Upper lobe of left lung (tissue), 6 donors: ENCODE measurements at regions not wholly inside any gene's neighbourhood (a gene's known extent, or its start where the extent isn't known, plus 50 kb on each side); places are given as distances from the start of the nearest gene placed in this dataset.

Experiments used
- ATAC-seq, 2 donors: fragments of 200-7000 bp; cut with Tn5 transposase; one replicate each; pipeline ENCODE4 v1.9.1; 2022; ENCODE audit warnings: mild to moderate bottlenecking in 2 of 2, moderate library complexity in 2 of 2; ENCODE audit not compliant: low FRiP score in 2 of 2
- DNase-seq, 2 donors: peaks; one replicate each; pipeline ENCODE4 v3.0.0-alpha.2; 2019 to 2020
- H3K27ac ChIP-seq, 4 donors: fragments of 200-600 bp; sonication (generic); one replicate each; pipeline ENCODE4 v1.5.1; 2016 to 2019
- H3K27me3 ChIP-seq, 4 donors: fragments of 200-600 bp; sonication (generic); one replicate each; pipeline ENCODE4 v1.5.1; 2017 to 2019
- H3K36me3 ChIP-seq, 4 donors: fragments of 200-600 bp; sonication (generic); one replicate each; pipeline ENCODE4 v1.5.1; 2016 to 2019
- H3K4me1 ChIP-seq, 4 donors: fragments of 200-600 bp; sonication (generic); one replicate each; pipeline ENCODE4 v1.5.1; 2018 to 2019
- H3K4me3 ChIP-seq, 4 donors: fragments of 200-600 bp; sonication (generic); one replicate each; pipeline ENCODE4 v1.5.1; 2017 to 2019; ENCODE audit warnings: mild to moderate bottlenecking in 2 of 4, moderate library complexity in 1 of 4
- H3K9me3 ChIP-seq, 4 donors: fragments of 200-600 bp; sonication (generic); one replicate each; pipeline ENCODE4 v1.5.1; 2018 to 2019
- EP300 ChIP-seq, 4 donors: sonication (generic); formaldehyde crosslinking; IDR thresholded peaks; one replicate each; pipeline ENCODE4 v1.5.1; 2017; ENCODE audit warnings: antibody characterized with exemption in 4 of 4, control low read depth in 2 of 4
- POLR2A ChIP-seq, 4 donors: fragments of 450-650 bp; IDR thresholded peaks; one replicate each; pipeline ENCODE4 v1.5.1; 2016 to 2017; ENCODE audit warnings: antibody characterized with exemption in 4 of 4, mild to moderate bottlenecking in 2 of 4
- POLR2AphosphoS5 ChIP-seq, 2 donors: sonication (generic); formaldehyde crosslinking; IDR thresholded peaks; one replicate each; pipeline ENCODE4 v1.5.1; 2017; ENCODE audit warnings: antibody characterized with exemption in 2 of 2
- WGBS, 2 donors: methylation state at CpG; one replicate each; pipeline ENCODE4 v1.1.5; 2017 to 2018; 5-methylcytosine and 5-hydroxymethylcytosine counted together
- TF ChIP-seq, protein P1 (sequence below), 6 experiments: fragments of 450-650 bp in 4 of 6; fragments of 200-600 bp in 2 of 6; sonication (generic) in 2 of 6; IDR thresholded peaks; one replicate each; pipeline ENCODE4 v1.5.1; 2016 to 2019; ENCODE audit warnings: antibody characterized with exemption in 6 of 6
- donor health status: DM: no; HTN: no; CAD: no; lungs with moderate emphysema.
- donor health status: DM: no; HTN: yes; CAD: no; lungs with severe emphysema.

DNA sequence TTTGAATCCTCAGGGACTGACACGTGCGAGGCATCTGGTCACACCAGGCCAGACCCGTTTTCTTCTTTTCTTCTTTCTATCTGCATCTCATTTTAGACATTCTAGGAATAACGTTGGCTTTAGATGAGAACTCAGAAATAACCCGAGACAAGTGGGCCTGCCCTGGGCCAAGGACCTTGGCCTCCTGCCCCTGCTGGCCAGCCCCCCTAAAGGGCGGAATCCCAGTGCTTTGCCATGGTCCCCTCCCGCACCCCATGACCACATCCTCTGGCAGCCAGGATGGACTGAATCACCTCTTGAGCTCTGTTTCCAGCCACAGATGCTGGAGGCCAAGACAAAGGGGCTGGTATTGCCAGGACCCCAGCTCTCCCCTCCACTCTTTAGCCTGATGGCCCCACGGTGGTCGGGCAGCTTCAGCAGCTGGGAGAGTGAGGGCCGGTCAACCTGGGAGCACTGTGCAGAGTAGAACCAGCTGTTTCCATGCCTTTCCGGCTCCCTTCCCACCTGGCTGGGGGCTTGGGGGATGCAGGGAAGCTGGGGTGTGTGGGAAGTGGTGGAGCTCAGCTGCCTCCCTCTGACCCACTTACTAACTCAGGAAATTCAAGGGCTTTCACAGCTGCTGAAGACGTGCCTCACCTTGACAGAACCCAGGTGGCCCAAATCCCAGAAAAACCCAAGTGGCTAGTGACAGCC is 190.9 kb downstream of the FAM43A start:
- peak in 1 of 2 donors; percentile 32 for DNase-seq
- ATAC-seq, result peak in 1 of 2 donors; percentile 23
- 82% methylated on average over 6 to 12 of the region's 12 CpGs for WGBS, 2 donors

DNA sequence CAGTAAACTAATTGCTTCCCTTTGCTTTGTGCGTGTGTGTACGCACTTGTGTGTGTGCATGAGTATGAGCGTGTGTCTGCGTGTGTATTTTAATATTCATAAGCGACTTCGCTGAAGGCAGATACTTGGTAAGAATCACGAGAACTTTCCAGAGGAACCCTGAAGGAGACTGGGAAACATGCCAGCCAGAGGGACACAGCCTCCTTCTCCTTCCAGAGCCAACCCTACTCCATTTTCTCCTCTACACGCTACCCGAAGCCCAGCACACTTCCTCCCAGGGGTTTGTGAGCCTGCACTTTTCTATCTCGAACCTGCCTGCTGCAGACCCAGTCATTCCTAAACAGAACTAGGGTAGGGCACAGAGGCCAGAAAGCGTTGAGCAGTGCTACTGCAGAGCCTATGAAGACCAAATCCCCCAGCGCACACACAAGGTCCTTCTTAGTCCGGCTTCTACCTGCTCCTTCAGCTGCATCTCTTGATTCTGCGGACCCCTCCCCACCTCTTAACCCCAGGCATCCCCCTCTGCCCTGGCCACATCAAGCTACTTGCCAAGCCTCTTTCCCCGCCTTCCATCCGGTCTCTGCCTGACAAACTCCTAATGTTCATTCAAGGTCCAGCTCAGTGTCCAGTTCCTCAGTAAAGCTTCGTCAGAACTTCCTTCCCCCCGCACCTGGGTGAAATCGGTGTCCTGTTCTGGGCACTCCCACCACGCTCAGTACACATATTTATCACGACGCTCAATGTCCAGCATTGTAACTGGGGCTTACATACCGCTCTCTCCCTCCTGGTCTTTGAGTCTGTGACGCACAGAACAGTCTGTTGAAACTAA is 191.8 kb downstream of the FAM43A start:
- Histone ChIP-seq H3K27ac (no peak overlapping the region), H3K9me3 (no peaks in the 10 kb centered on the region), H3K4me3 (no peak overlapping the region), H3K4me1 (peaks cover 14 to 28% (median 21%) of the 10 kb centered on the region in 4 donors), H3K36me3 (no peaks in the 10 kb centered on the region), H3K27me3 (no peaks in the 10 kb centered on the region)
- ATAC-seq, result no peak
- TF ChIP-seq, protein P1, sequence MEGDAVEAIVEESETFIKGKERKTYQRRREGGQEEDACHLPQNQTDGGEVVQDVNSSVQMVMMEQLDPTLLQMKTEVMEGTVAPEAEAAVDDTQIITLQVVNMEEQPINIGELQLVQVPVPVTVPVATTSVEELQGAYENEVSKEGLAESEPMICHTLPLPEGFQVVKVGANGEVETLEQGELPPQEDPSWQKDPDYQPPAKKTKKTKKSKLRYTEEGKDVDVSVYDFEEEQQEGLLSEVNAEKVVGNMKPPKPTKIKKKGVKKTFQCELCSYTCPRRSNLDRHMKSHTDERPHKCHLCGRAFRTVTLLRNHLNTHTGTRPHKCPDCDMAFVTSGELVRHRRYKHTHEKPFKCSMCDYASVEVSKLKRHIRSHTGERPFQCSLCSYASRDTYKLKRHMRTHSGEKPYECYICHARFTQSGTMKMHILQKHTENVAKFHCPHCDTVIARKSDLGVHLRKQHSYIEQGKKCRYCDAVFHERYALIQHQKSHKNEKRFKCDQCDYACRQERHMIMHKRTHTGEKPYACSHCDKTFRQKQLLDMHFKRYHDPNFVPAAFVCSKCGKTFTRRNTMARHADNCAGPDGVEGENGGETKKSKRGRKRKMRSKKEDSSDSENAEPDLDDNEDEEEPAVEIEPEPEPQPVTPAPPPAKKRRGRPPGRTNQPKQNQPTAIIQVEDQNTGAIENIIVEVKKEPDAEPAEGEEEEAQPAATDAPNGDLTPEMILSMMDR (IDR thresholded peaks at IDR 0.05), result no peak
- no peak for TF ChIP-seq POLR2AphosphoS5 (IDR thresholded peaks at IDR 0.05)
- TF ChIP-seq POLR2A (IDR thresholded peaks at IDR 0.05), result no peak
- no peak for TF ChIP-seq EP300 (IDR thresholded peaks at IDR 0.05)
- DNase-seq, result no peak
- 79 to 87% methylated on average over 24 of the region's 24 CpGs for WGBS, 2 donors

More for the DNA sequence above, 190.9 kb downstream of the FAM43A start:
- Histone ChIP-seq H3K27me3 (no peaks in the 10 kb centered on the region), H3K27ac (no peak overlapping the region), H3K9me3 (no peaks in the 10 kb centered on the region), H3K4me3 (no peak overlapping the region), H3K36me3 (no peaks in the 10 kb centered on the region), H3K4me1 (peaks cover 23 to 36% (median 28%) of the 10 kb centered on the region in 4 donors)
- TF ChIP-seq POLR2AphosphoS5 (IDR thresholded peaks at IDR 0.05) (no peak), EP300 (IDR thresholded peaks at IDR 0.05) (no peak), POLR2A (IDR thresholded peaks at IDR 0.05) (no peak)
- TF ChIP-seq, protein P1 (IDR thresholded peaks at IDR 0.05), result no peak

DNA sequence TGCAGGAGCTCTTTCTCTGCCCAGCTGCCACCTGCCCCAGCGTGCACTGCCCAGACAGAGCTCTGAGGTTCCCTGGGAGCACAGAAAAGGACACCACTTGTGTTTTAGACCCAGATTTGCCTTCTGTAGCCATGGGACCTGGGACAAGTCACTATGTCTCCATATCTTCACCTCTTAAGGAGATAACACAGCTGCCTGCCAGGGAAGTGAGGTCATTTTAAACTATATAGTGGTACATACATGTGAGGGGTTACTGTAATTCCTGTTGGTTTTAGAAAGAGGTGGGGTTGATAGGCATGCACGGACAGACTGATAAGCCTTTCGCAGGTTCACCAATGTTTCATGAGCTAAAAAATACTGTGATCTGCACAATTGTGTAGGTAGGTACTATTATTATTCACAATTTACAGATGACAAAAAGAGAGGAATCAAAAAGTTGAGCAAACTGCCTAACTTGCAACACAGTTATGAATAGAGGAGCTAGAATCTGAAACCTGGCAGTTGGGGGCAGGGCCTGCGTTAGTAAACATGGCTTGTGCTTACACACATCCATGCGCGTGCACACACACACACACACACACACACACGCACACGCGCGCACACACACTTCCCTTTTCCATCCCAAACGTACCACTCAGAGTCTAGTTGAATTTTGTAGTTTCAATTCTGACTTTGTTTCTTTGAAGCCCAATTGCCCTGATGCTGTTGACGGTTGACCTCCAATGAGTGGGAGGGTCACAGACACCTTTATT is 193.6 kb downstream of the FAM43A start:
- ATAC-seq (peak in 1 of 2 donors; percentile 39), DNase-seq (peak in 1 of 2 donors; percentile 50)
- 40 to 53% methylated on average over 11 to 12 of the region's 12 CpGs for WGBS, 2 donors
- Histone ChIP-seq H3K9me3 (peaks cover 2 to 8% (median 7%) of the 10 kb centered on the region in 4 donors), H3K27ac (peak overlapping the region in 2 of 4 donors; percentile 15 to 62), H3K4me3 (no peak overlapping the region), H3K36me3 (no peaks in the 10 kb centered on the region), H3K4me1 (peaks cover 14 to 28% (median 21%) of the 10 kb centered on the region in 4 donors), H3K27me3 (no peaks in the 10 kb centered on the region)
- no peak for TF ChIP-seq EP300 (IDR thresholded peaks at IDR 0.05)
- TF ChIP-seq, protein P1 (IDR thresholded peaks at IDR 0.05), result no peak
- no peak for TF ChIP-seq POLR2A (IDR thresholded peaks at IDR 0.05)
- TF ChIP-seq POLR2AphosphoS5 (IDR thresholded peaks at IDR 0.05), result no peak

DNA sequence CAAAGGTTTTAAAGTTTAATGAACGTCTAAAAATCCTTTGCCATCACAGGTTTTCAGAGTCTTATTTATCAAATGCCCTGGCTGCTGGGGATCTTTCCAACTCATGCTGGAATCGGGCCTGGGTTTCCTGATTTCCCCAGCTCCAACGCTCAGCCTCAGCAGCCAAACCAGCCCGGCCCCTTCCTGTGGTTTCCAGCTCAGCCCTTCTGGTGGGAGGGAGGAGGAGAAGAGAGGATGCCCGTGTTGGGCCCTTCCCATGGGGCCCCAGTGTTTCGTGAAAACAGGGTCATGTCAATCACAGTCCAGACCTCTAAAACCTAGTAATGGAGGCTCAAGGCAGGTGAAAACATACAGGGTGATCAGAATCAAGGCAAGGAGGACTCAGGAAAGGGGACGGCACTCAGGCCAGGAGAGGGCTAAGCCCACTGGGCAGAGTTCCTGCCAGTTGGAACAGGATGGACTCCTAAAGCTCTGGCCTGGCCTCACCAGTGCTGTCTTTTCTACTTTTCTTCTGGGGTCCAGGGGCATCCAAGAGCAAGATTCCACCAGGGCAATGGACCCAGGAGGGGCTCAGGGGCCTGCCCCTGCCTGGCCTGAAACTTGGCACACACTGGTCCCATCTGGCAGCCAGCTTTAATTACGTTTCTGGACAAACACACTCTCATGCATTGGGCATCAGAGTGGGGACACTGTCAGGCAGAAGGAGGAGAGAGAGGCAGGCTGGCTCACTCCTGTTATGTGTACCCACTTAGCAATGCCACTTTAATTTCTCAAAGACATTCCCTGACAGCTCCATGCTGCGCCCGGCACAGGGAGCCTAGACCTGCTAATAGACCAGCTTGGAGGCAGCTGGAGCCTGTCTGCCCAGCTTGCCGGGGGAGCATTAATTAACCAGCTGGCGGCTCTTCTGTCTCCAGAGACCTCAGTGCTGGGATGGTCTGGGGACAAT is 194.6 kb downstream of the FAM43A start:
- ATAC-seq, result peak; percentile 11 to 77
- Histone ChIP-seq H3K9me3 (peaks cover 3 to 12% (median 12%) of the 10 kb centered on the region in 4 donors), H3K27ac (peak overlapping the region; percentile 31 to 62 (median 44)), H3K27me3 (no peaks in the 10 kb centered on the region), H3K4me1 (peaks cover 14 to 28% (median 23%) of the 10 kb centered on the region in 4 donors), H3K4me3 (no peak overlapping the region), H3K36me3 (no peaks in the 10 kb centered on the region)
- no peak for DNase-seq
- TF ChIP-seq POLR2A (IDR thresholded peaks at IDR 0.05) (no peak), POLR2AphosphoS5 (IDR thresholded peaks at IDR 0.05) (no peak), EP300 (IDR thresholded peaks at IDR 0.05) (no peak)
- TF ChIP-seq, protein P1 (IDR thresholded peaks at IDR 0.05), result no peak
- 38 to 40% methylated on average over 12 of the region's 12 CpGs for WGBS, 2 donors
